ENCODE measurements at regions not wholly inside any gene's neighbourhood (a gene's known extent, or its start where the extent isn't known, plus 50 kb on each side); places are given as distances from the start of the nearest gene placed in this dataset.
A peak's percentile ranks its signal among the peaks of the same experiment; 100 is the strongest.

GRCh38 chr7:114859477-114859876 is 62.4 kb upstream of the MDFIC start:
- DNase-seq (ENCODE audit: low spot score in 2 of 2), result no peak
- TF ChIP-seq, protein P1, sequence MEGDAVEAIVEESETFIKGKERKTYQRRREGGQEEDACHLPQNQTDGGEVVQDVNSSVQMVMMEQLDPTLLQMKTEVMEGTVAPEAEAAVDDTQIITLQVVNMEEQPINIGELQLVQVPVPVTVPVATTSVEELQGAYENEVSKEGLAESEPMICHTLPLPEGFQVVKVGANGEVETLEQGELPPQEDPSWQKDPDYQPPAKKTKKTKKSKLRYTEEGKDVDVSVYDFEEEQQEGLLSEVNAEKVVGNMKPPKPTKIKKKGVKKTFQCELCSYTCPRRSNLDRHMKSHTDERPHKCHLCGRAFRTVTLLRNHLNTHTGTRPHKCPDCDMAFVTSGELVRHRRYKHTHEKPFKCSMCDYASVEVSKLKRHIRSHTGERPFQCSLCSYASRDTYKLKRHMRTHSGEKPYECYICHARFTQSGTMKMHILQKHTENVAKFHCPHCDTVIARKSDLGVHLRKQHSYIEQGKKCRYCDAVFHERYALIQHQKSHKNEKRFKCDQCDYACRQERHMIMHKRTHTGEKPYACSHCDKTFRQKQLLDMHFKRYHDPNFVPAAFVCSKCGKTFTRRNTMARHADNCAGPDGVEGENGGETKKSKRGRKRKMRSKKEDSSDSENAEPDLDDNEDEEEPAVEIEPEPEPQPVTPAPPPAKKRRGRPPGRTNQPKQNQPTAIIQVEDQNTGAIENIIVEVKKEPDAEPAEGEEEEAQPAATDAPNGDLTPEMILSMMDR (IDR thresholded peaks at IDR 0.05), result no peak
- TF ChIP-seq POLR2A (IDR thresholded peaks at IDR 0.05), result no peak
- H3K4me3 ChIP-seq (ENCODE audit: low read depth, poor library complexity, severe bottlenecking), result no peak overlapping the region
- WGBS, 2 donors, result 91 to 93% methylated on average over 1 of the region's 1 CpG
- intact Hi-C loops (cut with DNase I; ENCODE audit: low total_unique reads), result no loop called here

GRCh38 chr7:114860206-114860605 is 61.7 kb upstream of the MDFIC start:
- no peak for DNase-seq (ENCODE audit: low spot score in 2 of 2)
- intact Hi-C loops (cut with DNase I; ENCODE audit: low total_unique reads), result no loop called here
- H3K4me3 ChIP-seq (ENCODE audit: low read depth, poor library complexity, severe bottlenecking), result no peak overlapping the region
- no peak for TF ChIP-seq POLR2A (IDR thresholded peaks at IDR 0.05)
- TF ChIP-seq, protein P1 (IDR thresholded peaks at IDR 0.05), result no peak
- 62 to 71% methylated on average over 2 of the region's 2 CpGs for WGBS, 2 donors

DNA sequence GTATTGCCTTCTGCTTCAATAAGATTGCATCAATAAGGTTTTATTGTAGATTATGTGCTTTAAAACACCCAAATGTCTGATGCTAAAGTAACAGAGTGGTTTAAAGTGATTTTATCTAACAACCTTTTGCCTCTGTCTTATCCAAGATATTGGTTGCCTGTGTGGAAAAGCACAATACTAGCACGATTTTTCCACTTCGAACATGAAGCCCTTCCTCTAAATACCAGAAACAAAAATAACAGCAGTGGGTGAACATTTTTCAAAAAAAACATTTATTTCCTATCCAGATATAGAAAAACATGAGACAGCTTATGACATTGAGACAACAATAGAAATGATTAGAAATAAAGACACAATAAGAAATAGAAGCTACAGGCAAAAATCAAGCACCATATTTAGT is 59.5 kb upstream of the MDFIC start:
- no peak for TF ChIP-seq POLR2A (IDR thresholded peaks at IDR 0.05)
- TF ChIP-seq, protein P1 (IDR thresholded peaks at IDR 0.05), result no peak
- intact Hi-C loops (cut with DNase I; ENCODE audit: low total_unique reads), result no loop called here
- no peak overlapping the region for H3K4me3 ChIP-seq (ENCODE audit: low read depth, poor library complexity, severe bottlenecking)
- 87 to 93% methylated on average over 2 of the region's 2 CpGs for WGBS, 2 donors
- DNase-seq (ENCODE audit: low spot score in 2 of 2), result no peak

- no peak overlapping the region for H3K4me3 ChIP-seq (ENCODE audit: low read depth, poor library complexity, severe bottlenecking)
- intact Hi-C loops (cut with DNase I; ENCODE audit: low total_unique reads), result no loop called here
- no peak for TF ChIP-seq POLR2A (IDR thresholded peaks at IDR 0.05)
- TF ChIP-seq, protein P1 (IDR thresholded peaks at IDR 0.05), result no peak
- 43 to 44% methylated on average over 1 of the region's 1 CpG for WGBS, 2 donors
- no peak for DNase-seq (ENCODE audit: low spot score in 2 of 2)
These were observed 57.6 kb upstream of the MDFIC start for GRCh38 chr7:114864278-114864677.

DNA sequence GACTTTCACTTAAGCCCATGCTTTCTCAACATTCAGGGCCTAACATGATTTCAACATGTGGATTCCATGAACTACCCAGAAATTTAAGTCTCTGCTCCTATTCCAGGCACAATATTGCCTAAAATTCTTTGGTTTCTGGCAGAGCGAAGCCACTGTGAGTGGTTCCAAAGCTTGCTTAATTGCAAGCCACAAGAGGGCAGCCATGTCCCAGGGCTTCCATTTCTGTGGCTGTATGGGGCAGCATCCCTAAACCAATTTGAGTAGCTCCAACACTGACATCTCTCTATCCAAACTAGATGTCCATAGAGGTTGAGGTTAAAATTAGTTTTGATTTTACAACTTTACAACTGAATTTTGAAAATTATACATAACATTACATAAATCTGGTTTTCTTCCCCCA is 56.3 kb upstream of the MDFIC start:
- TF ChIP-seq, protein P1 (IDR thresholded peaks at IDR 0.05), result no peak
- no peak for TF ChIP-seq POLR2A (IDR thresholded peaks at IDR 0.05)
- no peak overlapping the region for H3K4me3 ChIP-seq (ENCODE audit: low read depth, poor library complexity, severe bottlenecking)
- DNase-seq (ENCODE audit: low spot score in 2 of 2), result peak in 1 of 2 donors; percentile 17
- 80 to 83% methylated on average over 1 of the region's 1 CpG for WGBS, 2 donors
- intact Hi-C loops (cut with DNase I; ENCODE audit: low total_unique reads), result no loop called here

All from lower leg skin (tissue), 4 donors.